WTC11 (cell line): ENCODE measurements at regions not wholly inside any gene's neighbourhood (a gene's known extent, or its start where the extent isn't known, plus 50 kb on each side); places are given as distances from the start of the nearest gene placed in this dataset.

Source experiments
- ATF2 ChIP-seq: sonication (generic); formaldehyde crosslinking; IDR thresholded peaks from 2 replicates; pipeline ENCODE4 v1.8.1; 2022; ENCODE audit warnings: low read depth, missing genetic modification reagents, borderline replicate concordance
- EMX1 ChIP-seq: fragments of 250-450 bp; sonication (Bioruptor Pico); IDR thresholded peaks from 2 replicates; pipeline ENCODE4 v1.8.0; 2021; ENCODE audit warnings: mild to moderate bottlenecking
- ESRRA ChIP-seq: sonication (generic); formaldehyde crosslinking; IDR thresholded peaks from 2 replicates; pipeline ENCODE4 v1.8.1; 2022; ENCODE audit warnings: mild to moderate bottlenecking, missing genetic modification reagents, borderline replicate concordance
- JAZF1 ChIP-seq: fragments of 250-450 bp; sonication (Bioruptor Pico); IDR thresholded peaks from 2 replicates; pipeline ENCODE4 v1.9.0; 2021; ENCODE audit warnings: moderate library complexity, mild to moderate bottlenecking, inconsistent platforms
- JUN ChIP-seq: sonication (generic); formaldehyde crosslinking; IDR thresholded peaks from 2 replicates; pipeline ENCODE4 v1.8.0; 2023; ENCODE audit warnings: mild to moderate bottlenecking, missing genetic modification reagents
- TEAD1 ChIP-seq: sonication (generic); formaldehyde crosslinking; IDR thresholded peaks from 2 replicates; pipeline ENCODE4 v1.8.0; 2022; ENCODE audit warnings: mild to moderate bottlenecking, missing genetic modification reagents
- TEAD4 ChIP-seq: sonication (generic); formaldehyde crosslinking; IDR thresholded peaks from 2 replicates; pipeline ENCODE4 v1.8.0; 2022; ENCODE audit warnings: mild to moderate bottlenecking, missing genetic modification reagents
- ZNF138 ChIP-seq: sonication (generic); formaldehyde crosslinking; conservative IDR thresholded peaks from 2 replicates; pipeline ENCODE4 v1.8.1; 2022; ENCODE audit warnings: mild to moderate bottlenecking, moderate library complexity, missing genetic modification reagents
- ZNF317 ChIP-seq: sonication (generic); formaldehyde crosslinking; IDR thresholded peaks from 2 replicates; pipeline ENCODE4 v1.8.1; 2023; ENCODE audit warnings: low read depth, mild to moderate bottlenecking, moderate library complexity, missing genetic modification reagents, borderline replicate concordance
- ZNF416 ChIP-seq: fragments of 250-450 bp; sonication (Bioruptor Pico); IDR thresholded peaks from 2 replicates; pipeline ENCODE4 v1.9.0; 2021; ENCODE audit warnings: mild to moderate bottlenecking, inconsistent platforms
- TF ChIP-seq, protein P1 (sequence below): fragments of 200-600 bp; IDR thresholded peaks from 2 replicates; pipeline ENCODE4 v1.8.0; 2022; ENCODE audit warnings: antibody characterized with exemption
- TF ChIP-seq, protein P2 (sequence below): sonication (generic); formaldehyde crosslinking; IDR thresholded peaks from 2 replicates; pipeline ENCODE4 v1.8.1; 2023; ENCODE audit warnings: mild to moderate bottlenecking, missing genetic modification reagents, moderate library complexity
- TF ChIP-seq, protein P3 (sequence below): sonication (generic); formaldehyde crosslinking; IDR thresholded peaks from 2 replicates; pipeline ENCODE4 v1.8.1; 2022; ENCODE audit warnings: low read depth, mild to moderate bottlenecking, moderate library complexity, missing genetic modification reagents, borderline replicate concordance
- TF ChIP-seq, protein P4 (sequence below): sonication (generic); formaldehyde crosslinking; IDR thresholded peaks from 2 replicates; pipeline ENCODE4 v1.8.1; 2023; ENCODE audit warnings: mild to moderate bottlenecking, missing genetic modification reagents

- TF ChIP-seq JUN (no peak), ZNF317 (no peak), ZNF416 (CRISPR knock-in tag) (no peak), EMX1 (CRISPR knock-in tag) (no peak), TEAD4 (CRISPR knock-in tag) (no peak), ESRRA (CRISPR knock-in tag) (no peak), JAZF1 (CRISPR knock-in tag) (no peak), ZNF138 (no peak), ATF2 (CRISPR knock-in tag) (no peak), TEAD1 (CRISPR knock-in tag) (no peak)
- TF ChIP-seq, protein P1, sequence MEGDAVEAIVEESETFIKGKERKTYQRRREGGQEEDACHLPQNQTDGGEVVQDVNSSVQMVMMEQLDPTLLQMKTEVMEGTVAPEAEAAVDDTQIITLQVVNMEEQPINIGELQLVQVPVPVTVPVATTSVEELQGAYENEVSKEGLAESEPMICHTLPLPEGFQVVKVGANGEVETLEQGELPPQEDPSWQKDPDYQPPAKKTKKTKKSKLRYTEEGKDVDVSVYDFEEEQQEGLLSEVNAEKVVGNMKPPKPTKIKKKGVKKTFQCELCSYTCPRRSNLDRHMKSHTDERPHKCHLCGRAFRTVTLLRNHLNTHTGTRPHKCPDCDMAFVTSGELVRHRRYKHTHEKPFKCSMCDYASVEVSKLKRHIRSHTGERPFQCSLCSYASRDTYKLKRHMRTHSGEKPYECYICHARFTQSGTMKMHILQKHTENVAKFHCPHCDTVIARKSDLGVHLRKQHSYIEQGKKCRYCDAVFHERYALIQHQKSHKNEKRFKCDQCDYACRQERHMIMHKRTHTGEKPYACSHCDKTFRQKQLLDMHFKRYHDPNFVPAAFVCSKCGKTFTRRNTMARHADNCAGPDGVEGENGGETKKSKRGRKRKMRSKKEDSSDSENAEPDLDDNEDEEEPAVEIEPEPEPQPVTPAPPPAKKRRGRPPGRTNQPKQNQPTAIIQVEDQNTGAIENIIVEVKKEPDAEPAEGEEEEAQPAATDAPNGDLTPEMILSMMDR: no peak
- TF ChIP-seq, protein P2, sequence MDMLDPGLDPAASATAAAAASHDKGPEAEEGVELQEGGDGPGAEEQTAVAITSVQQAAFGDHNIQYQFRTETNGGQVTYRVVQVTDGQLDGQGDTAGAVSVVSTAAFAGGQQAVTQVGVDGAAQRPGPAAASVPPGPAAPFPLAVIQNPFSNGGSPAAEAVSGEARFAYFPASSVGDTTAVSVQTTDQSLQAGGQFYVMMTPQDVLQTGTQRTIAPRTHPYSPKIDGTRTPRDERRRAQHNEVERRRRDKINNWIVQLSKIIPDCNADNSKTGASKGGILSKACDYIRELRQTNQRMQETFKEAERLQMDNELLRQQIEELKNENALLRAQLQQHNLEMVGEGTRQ (CRISPR knock-in tag): no peak
- TF ChIP-seq, protein P3, sequence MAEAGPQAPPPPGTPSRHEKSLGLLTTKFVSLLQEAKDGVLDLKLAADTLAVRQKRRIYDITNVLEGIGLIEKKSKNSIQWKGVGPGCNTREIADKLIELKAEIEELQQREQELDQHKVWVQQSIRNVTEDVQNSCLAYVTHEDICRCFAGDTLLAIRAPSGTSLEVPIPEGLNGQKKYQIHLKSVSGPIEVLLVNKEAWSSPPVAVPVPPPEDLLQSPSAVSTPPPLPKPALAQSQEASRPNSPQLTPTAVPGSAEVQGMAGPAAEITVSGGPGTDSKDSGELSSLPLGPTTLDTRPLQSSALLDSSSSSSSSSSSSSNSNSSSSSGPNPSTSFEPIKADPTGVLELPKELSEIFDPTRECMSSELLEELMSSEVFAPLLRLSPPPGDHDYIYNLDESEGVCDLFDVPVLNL (CRISPR knock-in tag): no peak
- TF ChIP-seq, protein P4, sequence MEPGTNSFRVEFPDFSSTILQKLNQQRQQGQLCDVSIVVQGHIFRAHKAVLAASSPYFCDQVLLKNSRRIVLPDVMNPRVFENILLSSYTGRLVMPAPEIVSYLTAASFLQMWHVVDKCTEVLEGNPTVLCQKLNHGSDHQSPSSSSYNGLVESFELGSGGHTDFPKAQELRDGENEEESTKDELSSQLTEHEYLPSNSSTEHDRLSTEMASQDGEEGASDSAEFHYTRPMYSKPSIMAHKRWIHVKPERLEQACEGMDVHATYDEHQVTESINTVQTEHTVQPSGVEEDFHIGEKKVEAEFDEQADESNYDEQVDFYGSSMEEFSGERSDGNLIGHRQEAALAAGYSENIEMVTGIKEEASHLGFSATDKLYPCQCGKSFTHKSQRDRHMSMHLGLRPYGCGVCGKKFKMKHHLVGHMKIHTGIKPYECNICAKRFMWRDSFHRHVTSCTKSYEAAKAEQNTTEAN (CRISPR knock-in tag): no peak
These were observed 90.5 kb upstream of the IRX6 start for GRCh38 chr16:55233464-55233863.
